GM23338 (cell line): ENCODE measurements at regions not wholly inside any gene's neighbourhood (a gene's known extent, or its start where the extent isn't known, plus 50 kb on each side); places are given as distances from the start of the nearest gene placed in this dataset.

Experiments used
- ATAC-seq: fragments of 200-7000 bp; cut with Tn5 transposase; 3 replicates; pipeline ENCODE4 v1.9.1; 2020
- DNase-seq: peaks from one replicate; pipeline ENCODE4 v3.0.0-alpha.2; 2015; ENCODE audit warnings: low spot score
- H2AFZ ChIP-seq: fragments of 200-600 bp; sonication (generic); 2 replicates; pipeline ENCODE4 v1.8.0; 2016; ENCODE audit warnings: antibody characterized with exemption, mild to moderate bottlenecking, moderate library complexity
- H3F3A ChIP-seq: fragments of 200-600 bp; sonication (generic); replicated peaks from 2 replicates; pipeline ENCODE4 v1.8.0; 2017; ENCODE audit warnings: antibody characterized with exemption, mixed run types, low read depth
- H3K27ac ChIP-seq: fragments of 200-600 bp; sonication (generic); 2 replicates; pipeline ENCODE4 v1.6.1; 2016; ENCODE audit warnings: low read depth
- H3K27me3 ChIP-seq: fragments of 200-600 bp; sonication (generic); 2 replicates; pipeline ENCODE4 v1.8.0; 2016; ENCODE audit warnings: mild to moderate bottlenecking, mixed run types, moderate library complexity; ENCODE audit not compliant: insufficient read depth
- H3K36me3 ChIP-seq: fragments of 200-600 bp; sonication (generic); 2 replicates; pipeline ENCODE4 v1.8.0; 2016; ENCODE audit warnings: mild to moderate bottlenecking; ENCODE audit not compliant: insufficient read depth
- H3K4me1 ChIP-seq: fragments of 200-600 bp; sonication (generic); 2 replicates; pipeline ENCODE4 v1.8.0; 2016; ENCODE audit warnings: mild to moderate bottlenecking, moderate library complexity; ENCODE audit not compliant: insufficient read depth
- H3K4me2 ChIP-seq: fragments of 200-600 bp; sonication (generic); 2 replicates; pipeline ENCODE4 v1.7.1; 2017; ENCODE audit warnings: mixed run types
- H3K4me3 ChIP-seq: fragments of 200-600 bp; sonication (generic); 2 replicates; pipeline ENCODE4 v1.6.1; 2016; ENCODE audit warnings: mixed run types
- H3K79me2 ChIP-seq: fragments of 200-600 bp; sonication (generic); replicated peaks from 2 replicates; pipeline ENCODE4 v1.8.0; 2017; ENCODE audit warnings: mild to moderate bottlenecking; ENCODE audit not compliant: insufficient read depth
- H3K9me2 ChIP-seq: fragments of 200-600 bp; sonication (generic); 2 replicates; pipeline ENCODE4 v1.8.0; 2017; ENCODE audit not compliant: insufficient read depth
- H4K20me1 ChIP-seq: fragments of 200-600 bp; sonication (generic); replicated peaks from 2 replicates; pipeline ENCODE4 v1.8.0; 2017; ENCODE audit warnings: mild to moderate bottlenecking; ENCODE audit not compliant: insufficient read depth
- H3K27ac Mint-ChIP-seq: 2 replicates; pipeline ENCODE4 v1.8.0; 2020; ENCODE audit warnings: inconsistent platforms, mild to moderate bottlenecking, moderate library complexity, mixed read lengths
- H3K27me3 Mint-ChIP-seq: 3 replicates; pipeline ENCODE4 v1.8.0; 2022; ENCODE audit warnings: low read depth, mild to moderate bottlenecking, moderate library complexity, mixed read lengths, inconsistent platforms; ENCODE audit not compliant: insufficient read depth, poor library complexity
- H3K36me3 Mint-ChIP-seq: 3 replicates; pipeline ENCODE4 v1.8.0; 2021; ENCODE audit warnings: low read depth, mild to moderate bottlenecking, inconsistent platforms, moderate library complexity, mixed read lengths
- H3K4me1 Mint-ChIP-seq: 3 replicates; pipeline ENCODE4 v1.8.0; 2020; ENCODE audit warnings: mild to moderate bottlenecking, inconsistent platforms, mixed read lengths
- H3K4me3 Mint-ChIP-seq: 3 replicates; pipeline ENCODE4 v1.8.0; 2021; ENCODE audit warnings: moderate library complexity, mild to moderate bottlenecking, inconsistent platforms, mixed read lengths
- H3K9me3 Mint-ChIP-seq: 3 replicates; pipeline ENCODE4 v1.8.0; 2020; ENCODE audit warnings: moderate library complexity, mild to moderate bottlenecking, inconsistent platforms, mixed read lengths
- CREB1 ChIP-seq: fragments of 250-450 bp; sonication (Bioruptor Pico); IDR thresholded peaks from 2 replicates; pipeline ENCODE4 v1.5.0; 2020; ENCODE audit warnings: low read depth, mild to moderate bottlenecking, moderate library complexity
- ETS1 ChIP-seq: IDR thresholded peaks from 2 replicates; pipeline ENCODE4 v1.6.1; 2016; ENCODE audit warnings: antibody characterized with exemption
- EZH2 ChIP-seq: fragments of 200-600 bp; sonication (generic); IDR thresholded peaks from one replicate; pipeline ENCODE4 v1.8.0; 2017; ENCODE audit warnings: antibody characterized with exemption, mild to moderate bottlenecking, low read depth; ENCODE audit not compliant: unreplicated experiment
- EZH2phosphoT487 ChIP-seq: fragments of 200-600 bp; sonication (generic); IDR thresholded peaks from one replicate; pipeline ENCODE4 v1.8.1; 2018; ENCODE audit warnings: antibody characterized with exemption; ENCODE audit not compliant: unreplicated experiment
- JUNB ChIP-seq: IDR thresholded peaks from one replicate; pipeline ENCODE4 v1.6.1; 2016; ENCODE audit warnings: antibody characterized with exemption; ENCODE audit not compliant: unreplicated experiment
- NANOG ChIP-seq: IDR thresholded peaks from 2 replicates; pipeline ENCODE4 v1.6.1; 2016; ENCODE audit warnings: antibody characterized with exemption, borderline replicate concordance
- POLR2AphosphoS5 ChIP-seq: IDR thresholded peaks from 2 replicates; pipeline ENCODE4 v1.6.1; 2016; ENCODE audit warnings: antibody characterized with exemption, low read depth
- REST ChIP-seq: IDR thresholded peaks from one replicate; pipeline ENCODE4 v1.6.1; 2018; ENCODE audit warnings: antibody characterized with exemption; ENCODE audit not compliant: unreplicated experiment
- STAT1 ChIP-seq: IDR thresholded peaks from one replicate; pipeline ENCODE4 v1.6.1; 2016; ENCODE audit warnings: antibody characterized with exemption; ENCODE audit not compliant: unreplicated experiment
- ZNF114 ChIP-seq: fragments of 250-450 bp; sonication (Bioruptor Pico); IDR thresholded peaks from 2 replicates; pipeline ENCODE4 v1.5.0; 2020; ENCODE audit warnings: mild to moderate bottlenecking, moderate library complexity
- ZNF331 ChIP-seq: fragments of 250-450 bp; sonication (Bioruptor Pico); IDR thresholded peaks from 2 replicates; pipeline ENCODE4 v1.5.0; 2020; ENCODE audit warnings: low read depth, mild to moderate bottlenecking, moderate library complexity
- ZNF462 ChIP-seq: fragments of 250-450 bp; sonication (Bioruptor Pico); IDR thresholded peaks from 2 replicates; pipeline ENCODE4 v1.5.0; 2020; ENCODE audit warnings: mild to moderate bottlenecking, moderate library complexity
- TF ChIP-seq, protein P1 (sequence below), 2 experiments: fragments of 200-600 bp in 1 of 2; sonication (generic) in 1 of 2; conservative IDR thresholded peaks; 2 replicates each; pipeline versions ENCODE4 v1.5.1 to v1.6.1; 2016 to 2017; ENCODE audit warnings: antibody characterized with exemption in 2 of 2, low read depth in 2 of 2, mild to moderate bottlenecking in 2 of 2, moderate library complexity in 1 of 2

- Mint-ChIP-seq H3K4me1 (peaks cover 36% of the 10 kb centered on the region), H3K36me3 (peaks cover 2% of the 10 kb centered on the region; the same call in 1 of the 3 replicates), H3K4me3 (no peak overlapping the region), H3K9me3 (no peaks in the 10 kb centered on the region), H3K27ac (0 out of 2 replicates have a peak overlapping the region, but pooled peaks have one; percentile 14), H3K27me3 (no peaks in the 10 kb centered on the region)
- Histone ChIP-seq H3K9me2 (peaks cover 18% of the 10 kb centered on the region), H3K27ac (no peak overlapping the region), H2AFZ (no peak overlapping the region), H3K4me2 (no peak overlapping the region), H3K4me3 (no peak overlapping the region), H3K36me3 (no peaks in the 10 kb centered on the region), H3K27me3 (no peaks in the 10 kb centered on the region), H3F3A (no peaks in the 10 kb centered on the region), H4K20me1 (no peaks in the 10 kb centered on the region), H3K79me2 (no peaks in the 10 kb centered on the region), H3K4me1 (peaks cover 23% of the 10 kb centered on the region)
- ATAC-seq (no peak), DNase-seq (no peak)
- no peak for TF ChIP-seq ZNF462 (CRISPR knock-in tag)
- TF ChIP-seq EZH2 = no peak
- TF ChIP-seq, protein P1, sequence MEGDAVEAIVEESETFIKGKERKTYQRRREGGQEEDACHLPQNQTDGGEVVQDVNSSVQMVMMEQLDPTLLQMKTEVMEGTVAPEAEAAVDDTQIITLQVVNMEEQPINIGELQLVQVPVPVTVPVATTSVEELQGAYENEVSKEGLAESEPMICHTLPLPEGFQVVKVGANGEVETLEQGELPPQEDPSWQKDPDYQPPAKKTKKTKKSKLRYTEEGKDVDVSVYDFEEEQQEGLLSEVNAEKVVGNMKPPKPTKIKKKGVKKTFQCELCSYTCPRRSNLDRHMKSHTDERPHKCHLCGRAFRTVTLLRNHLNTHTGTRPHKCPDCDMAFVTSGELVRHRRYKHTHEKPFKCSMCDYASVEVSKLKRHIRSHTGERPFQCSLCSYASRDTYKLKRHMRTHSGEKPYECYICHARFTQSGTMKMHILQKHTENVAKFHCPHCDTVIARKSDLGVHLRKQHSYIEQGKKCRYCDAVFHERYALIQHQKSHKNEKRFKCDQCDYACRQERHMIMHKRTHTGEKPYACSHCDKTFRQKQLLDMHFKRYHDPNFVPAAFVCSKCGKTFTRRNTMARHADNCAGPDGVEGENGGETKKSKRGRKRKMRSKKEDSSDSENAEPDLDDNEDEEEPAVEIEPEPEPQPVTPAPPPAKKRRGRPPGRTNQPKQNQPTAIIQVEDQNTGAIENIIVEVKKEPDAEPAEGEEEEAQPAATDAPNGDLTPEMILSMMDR (conservative IDR thresholded peaks at IDR 0.05; ENCODE audit: low read depth in 2 of 2) = no peak
- TF ChIP-seq REST = no peak
- TF ChIP-seq POLR2AphosphoS5 = no peak
- TF ChIP-seq EZH2phosphoT487 = no peak
- no peak for TF ChIP-seq ZNF331 (CRISPR knock-in tag)
- TF ChIP-seq ZNF114 (CRISPR knock-in tag) = no peak
- TF ChIP-seq CREB1 (CRISPR knock-in tag) = no peak
- no peak for TF ChIP-seq NANOG
- no peak for TF ChIP-seq ETS1
- TF ChIP-seq STAT1 = no peak
- TF ChIP-seq JUNB = no peak
Measured at GRCh38 chr2:80869858-80870438, 565.4 kb upstream of the LRRTM1 start.
